ENCODE measurements at regions not wholly inside any gene's neighbourhood (a gene's known extent, or its start where the extent isn't known, plus 50 kb on each side); places are given as distances from the start of the nearest gene placed in this dataset.
"Not testable (repeated sequence)": the region's sequence is repeated elsewhere in the genome, so short reads cannot be mapped to it uniquely, and the experiment has no call there.

GRCh38 chr3:153928851-153929250, 192.3 kb upstream of the ARHGEF26 start:
- H3K4me3 ChIP-seq (ENCODE audit: low read depth in 1 of 2, low read length in 2 of 2) = no peak overlapping the region
- no peaks in the 10 kb centered on the region for H3K36me3 ChIP-seq (ENCODE audit: control insufficient read depth in 1 of 2, insufficient read depth in 2 of 2, low read length in 2 of 2)
- no peak overlapping the region for H3K27ac ChIP-seq (ENCODE audit: low read length)
- no peaks in the 10 kb centered on the region for H3K9me3 ChIP-seq (ENCODE audit: control insufficient read depth in 1 of 2, low read length in 2 of 2)
- no peaks in the 10 kb centered on the region for H3K27me3 ChIP-seq (ENCODE audit: low read depth, low read length)
- H3K4me1 ChIP-seq (ENCODE audit: control insufficient read depth in 1 of 2, insufficient read depth in 2 of 2, low read length in 2 of 2) = no peaks in the 10 kb centered on the region

- not testable (repeated sequence) for H3K27me3 ChIP-seq (ENCODE audit: low read depth, low read length)
Observed at GRCh38 chr3:153933481-153933880, 187.7 kb upstream of the ARHGEF26 start.

GRCh38 chr3:153944084-153944483, 177.1 kb upstream of the ARHGEF26 start:
- Histone ChIP-seq H3K9me3 (ENCODE audit: control insufficient read depth in 1 of 2, low read length in 2 of 2) (no peaks in the 10 kb centered on the region), H3K27ac (ENCODE audit: low read length) (no peak overlapping the region), H3K36me3 (ENCODE audit: control insufficient read depth in 1 of 2, insufficient read depth in 2 of 2, low read length in 2 of 2) (no peaks in the 10 kb centered on the region), H3K4me3 (ENCODE audit: low read depth in 1 of 2, low read length in 2 of 2) (no peak overlapping the region), H3K27me3 (ENCODE audit: low read depth, low read length) (no peaks in the 10 kb centered on the region), H3K4me1 (ENCODE audit: control insufficient read depth in 1 of 2, insufficient read depth in 2 of 2, low read length in 2 of 2) (no peaks in the 10 kb centered on the region)

More at GRCh38 chr3:153933481-153933880, 187.7 kb upstream of the ARHGEF26 start:
- H3K27ac ChIP-seq (ENCODE audit: low read length); H3K4me3 ChIP-seq (ENCODE audit: low read depth in 1 of 2, low read length in 2 of 2); H3K4me1 ChIP-seq (ENCODE audit: control insufficient read depth in 1 of 2, insufficient read depth in 2 of 2, low read length in 2 of 2); H3K36me3 ChIP-seq (ENCODE audit: control insufficient read depth in 1 of 2, insufficient read depth in 2 of 2, low read length in 2 of 2); H3K9me3 ChIP-seq (ENCODE audit: control insufficient read depth in 1 of 2, low read length in 2 of 2): not testable (repeated sequence)

- Histone ChIP-seq H3K36me3 (ENCODE audit: control insufficient read depth in 1 of 2, insufficient read depth in 2 of 2, low read length in 2 of 2) (no peaks in the 10 kb centered on the region), H3K9me3 (ENCODE audit: control insufficient read depth in 1 of 2, low read length in 2 of 2) (no peaks in the 10 kb centered on the region), H3K4me3 (ENCODE audit: low read depth in 1 of 2, low read length in 2 of 2) (no peak overlapping the region), H3K27me3 (ENCODE audit: low read depth, low read length) (no peaks in the 10 kb centered on the region), H3K4me1 (ENCODE audit: control insufficient read depth in 1 of 2, insufficient read depth in 2 of 2, low read length in 2 of 2) (no peaks in the 10 kb centered on the region), H3K27ac (ENCODE audit: low read length) (no peak overlapping the region)
Observed at GRCh38 chr3:153951276-153951675, 169.9 kb upstream of the ARHGEF26 start.

GRCh38 chr3:153952091-153952490, 169.1 kb upstream of the ARHGEF26 start:
- H3K4me3 ChIP-seq (ENCODE audit: low read depth in 1 of 2, low read length in 2 of 2) = no peak overlapping the region
- H3K9me3 ChIP-seq (ENCODE audit: control insufficient read depth in 1 of 2, low read length in 2 of 2) = no peaks in the 10 kb centered on the region
- no peaks in the 10 kb centered on the region for H3K36me3 ChIP-seq (ENCODE audit: control insufficient read depth in 1 of 2, insufficient read depth in 2 of 2, low read length in 2 of 2)
- no peaks in the 10 kb centered on the region for H3K4me1 ChIP-seq (ENCODE audit: control insufficient read depth in 1 of 2, insufficient read depth in 2 of 2, low read length in 2 of 2)
- no peak overlapping the region for H3K27ac ChIP-seq (ENCODE audit: low read length)
- H3K27me3 ChIP-seq (ENCODE audit: low read depth, low read length) = no peaks in the 10 kb centered on the region

GRCh38 chr3:153956613-153957012, 164.6 kb upstream of the ARHGEF26 start:
- Histone ChIP-seq H3K9me3 (ENCODE audit: control insufficient read depth in 1 of 2, low read length in 2 of 2) (no peaks in the 10 kb centered on the region), H3K27ac (ENCODE audit: low read length) (no peak overlapping the region), H3K4me1 (ENCODE audit: control insufficient read depth in 1 of 2, insufficient read depth in 2 of 2, low read length in 2 of 2) (peaks cover 0 to 9% of the 10 kb centered on the region in 2 donors), H3K4me3 (ENCODE audit: low read depth in 1 of 2, low read length in 2 of 2) (no peak overlapping the region), H3K27me3 (ENCODE audit: low read depth, low read length) (no peaks in the 10 kb centered on the region), H3K36me3 (ENCODE audit: control insufficient read depth in 1 of 2, insufficient read depth in 2 of 2, low read length in 2 of 2) (no peaks in the 10 kb centered on the region)

- Histone ChIP-seq H3K4me1 (ENCODE audit: control insufficient read depth in 1 of 2, insufficient read depth in 2 of 2, low read length in 2 of 2) (peaks cover 0 to 9% of the 10 kb centered on the region in 2 donors), H3K27ac (ENCODE audit: low read length) (no peak overlapping the region), H3K27me3 (ENCODE audit: low read depth, low read length) (no peaks in the 10 kb centered on the region), H3K36me3 (ENCODE audit: control insufficient read depth in 1 of 2, insufficient read depth in 2 of 2, low read length in 2 of 2) (no peaks in the 10 kb centered on the region), H3K4me3 (ENCODE audit: low read depth in 1 of 2, low read length in 2 of 2) (no peak overlapping the region), H3K9me3 (ENCODE audit: control insufficient read depth in 1 of 2, low read length in 2 of 2) (no peaks in the 10 kb centered on the region)
Observed at GRCh38 chr3:153957421-153957820, 163.8 kb upstream of the ARHGEF26 start.

- peaks cover 0 to 9% of the 10 kb centered on the region in 2 donors for H3K4me1 ChIP-seq (ENCODE audit: control insufficient read depth in 1 of 2, insufficient read depth in 2 of 2, low read length in 2 of 2)
- no peak overlapping the region for H3K27ac ChIP-seq (ENCODE audit: low read length)
- H3K36me3 ChIP-seq (ENCODE audit: control insufficient read depth in 1 of 2, insufficient read depth in 2 of 2, low read length in 2 of 2) = no peaks in the 10 kb centered on the region
- H3K4me3 ChIP-seq (ENCODE audit: low read depth in 1 of 2, low read length in 2 of 2) = no peak overlapping the region
- H3K27me3 ChIP-seq (ENCODE audit: low read depth, low read length) = no peaks in the 10 kb centered on the region
- H3K9me3 ChIP-seq (ENCODE audit: control insufficient read depth in 1 of 2, low read length in 2 of 2) = no peaks in the 10 kb centered on the region
Observed at GRCh38 chr3:153958635-153959595, 162.3 kb upstream of the ARHGEF26 start.

GRCh38 chr3:153960458-153961074, 160.6 kb upstream of the ARHGEF26 start:
- Histone ChIP-seq H3K27me3 (ENCODE audit: low read depth, low read length) (no peaks in the 10 kb centered on the region), H3K4me1 (ENCODE audit: control insufficient read depth in 1 of 2, insufficient read depth in 2 of 2, low read length in 2 of 2) (peaks cover 0 to 9% of the 10 kb centered on the region in 2 donors), H3K9me3 (ENCODE audit: control insufficient read depth in 1 of 2, low read length in 2 of 2) (no peaks in the 10 kb centered on the region), H3K4me3 (ENCODE audit: low read depth in 1 of 2, low read length in 2 of 2) (no peak overlapping the region), H3K27ac (ENCODE audit: low read length) (no peak overlapping the region), H3K36me3 (ENCODE audit: control insufficient read depth in 1 of 2, insufficient read depth in 2 of 2, low read length in 2 of 2) (no peaks in the 10 kb centered on the region)

- Histone ChIP-seq H3K4me1 (ENCODE audit: control insufficient read depth in 1 of 2, insufficient read depth in 2 of 2, low read length in 2 of 2) (peaks cover 0 to 9% of the 10 kb centered on the region in 2 donors), H3K9me3 (ENCODE audit: control insufficient read depth in 1 of 2, low read length in 2 of 2) (no peaks in the 10 kb centered on the region), H3K27ac (ENCODE audit: low read length) (no peak overlapping the region)
Observed at GRCh38 chr3:153961494-153961893, 159.7 kb upstream of the ARHGEF26 start.

GRCh38 chr3:153963012-153963411, 158.2 kb upstream of the ARHGEF26 start:
- no peak overlapping the region for H3K4me3 ChIP-seq (ENCODE audit: low read depth in 1 of 2, low read length in 2 of 2)
- H3K36me3 ChIP-seq (ENCODE audit: control insufficient read depth in 1 of 2, insufficient read depth in 2 of 2, low read length in 2 of 2) = no peaks in the 10 kb centered on the region
- no peaks in the 10 kb centered on the region for H3K9me3 ChIP-seq (ENCODE audit: control insufficient read depth in 1 of 2, low read length in 2 of 2)
- no peaks in the 10 kb centered on the region for H3K27me3 ChIP-seq (ENCODE audit: low read depth, low read length)
- no peak overlapping the region for H3K27ac ChIP-seq (ENCODE audit: low read length)
- peaks cover 0 to 9% of the 10 kb centered on the region in 2 donors for H3K4me1 ChIP-seq (ENCODE audit: control insufficient read depth in 1 of 2, insufficient read depth in 2 of 2, low read length in 2 of 2)

More at GRCh38 chr3:153961494-153961893, 159.7 kb upstream of the ARHGEF26 start:
- Histone ChIP-seq H3K4me3 (ENCODE audit: low read depth in 1 of 2, low read length in 2 of 2) (no peak overlapping the region), H3K36me3 (ENCODE audit: control insufficient read depth in 1 of 2, insufficient read depth in 2 of 2, low read length in 2 of 2) (no peaks in the 10 kb centered on the region), H3K27me3 (ENCODE audit: low read depth, low read length) (no peaks in the 10 kb centered on the region)

All from muscle layer of duodenum (tissue), 2 donors.